K562 (cell line): ENCODE measurements at regions not wholly inside any gene's neighbourhood (a gene's known extent, or its start where the extent isn't known, plus 50 kb on each side); places are given as distances from the start of the nearest gene placed in this dataset.

Experiments used
- ATAC-seq: fragments of 200-7000 bp; cut with Tn5 transposase; 3 replicates; pipeline ENCODE4 v1.9.1; 2020; ENCODE audit warnings: moderate library complexity
- BruUV-seq: library from RNA; stranded (reverse); fragments of 400-500 nt; replicated peaks from 2 replicates; lab custom pipeline; 2021; lab: Mats Ljungman, UMichigan
- CTCF ChIA-PET: fragments of 300-600 bp; formaldehyde crosslinking; extraction: SDS; loops from one replicate; lab custom pipeline; 2021; ENCODE audit warnings: low intra/inter-chr PET ratio; lab: Yijun Ruan, JAX
- POLR2A ChIA-PET: fragments of 300-600, 350-650 bp; sonication (Branson Sonifier 250); formaldehyde crosslinking; extraction: SDS; loops from one replicate; lab custom pipeline; 2021; ENCODE audit warnings: antibody characterized with exemption, inconsistent platforms; lab: Yijun Ruan, JAX
- DNase-seq, 4 experiments: peaks; one replicate each; pipeline versions ENCODE4 v3.0.0 to v3.0.0-alpha.2; 2011 to 2018; ENCODE audit warnings: low spot score in 3 of 4, mixed read lengths in 3 of 4; ENCODE audit errors: extremely low read depth in 1 of 4
- FAIRE-seq: peaks from 2 replicates; lab custom pipeline; 2011; peaks lifted over from hg19 to GRCh38; lab: Jason Lieb, UNC
- H2AFZ ChIP-seq: 2 replicates; pipeline ENCODE4 v1.6.0; 2011; ENCODE audit warnings: low read depth, low read length, control low read depth, inconsistent platforms
- H3K27ac ChIP-seq: fragments of 200-600 bp; 3 replicates; pipeline ENCODE4 v1.8.0; 2011; ENCODE audit warnings: low read depth, mild to moderate bottlenecking, control low read depth, inconsistent platforms, low read length, moderate library complexity, mixed read lengths; ENCODE audit errors: extremely low read depth
- H3K27me3 ChIP-seq, 2 experiments: fragments of 300-600 bp in 1 of 2; 2 replicates in 1 of 2; 3 replicates in 1 of 2; pipeline versions ENCODE4 v1.6.0 to v1.8.0; 2011; ENCODE audit warnings: inconsistent platforms in 2 of 2, low read length in 2 of 2, mild to moderate bottlenecking in 1 of 2, mixed read lengths in 1 of 2, moderate library complexity in 1 of 2; ENCODE audit not compliant: control insufficient read depth in 2 of 2, insufficient read depth in 2 of 2
- H3K36me3 ChIP-seq: fragments of 300-600 bp; 3 replicates; pipeline ENCODE4 v1.8.0; 2011; ENCODE audit warnings: mild to moderate bottlenecking, low read length, inconsistent platforms; ENCODE audit not compliant: control insufficient read depth, insufficient read depth
- H3K4me1 ChIP-seq, 2 experiments: fragments of 200-600 bp in 1 of 2; replicated peaks in 1 of 2; 2 replicates in 1 of 2; 3 replicates in 1 of 2; pipeline versions ENCODE4 v1.5.1 to v1.8.0; 2011; ENCODE audit warnings: inconsistent platforms in 2 of 2, low read length in 2 of 2, mild to moderate bottlenecking in 1 of 2, mixed read lengths in 1 of 2, moderate library complexity in 1 of 2; ENCODE audit not compliant: control insufficient read depth in 2 of 2, insufficient read depth in 2 of 2
- H3K4me2 ChIP-seq: 2 replicates; pipeline ENCODE4 v1.6.1; 2011; ENCODE audit warnings: low read length, control low read depth, inconsistent platforms, mixed read lengths; ENCODE audit not compliant: insufficient read depth
- H3K4me3 ChIP-seq: fragments of 200-600 bp; sonication (generic), shearing (Covaris generic); 2 replicates; pipeline ENCODE4 v1.5.1; 2016; ENCODE audit warnings: control low read depth, inconsistent platforms
- H3K79me2 ChIP-seq: fragments of 200-600 bp; 3 replicates; pipeline ENCODE4 v1.8.0; 2011; ENCODE audit warnings: low read length, inconsistent platforms; ENCODE audit not compliant: control insufficient read depth, insufficient read depth
- H3K9ac ChIP-seq, 2 experiments: 2 replicates each; pipeline versions ENCODE4 v1.6.0 to v1.6.1; 2011; ENCODE audit warnings: low read depth in 2 of 2, low read length in 2 of 2, control low read depth in 1 of 2, inconsistent platforms in 1 of 2, mild to moderate bottlenecking in 1 of 2, mixed read lengths in 1 of 2; ENCODE audit not compliant: insufficient read depth in 1 of 2
- H3K9me1 ChIP-seq: one replicate; pipeline ENCODE4 v1.6.0; 2011; ENCODE audit warnings: inconsistent platforms, mild to moderate bottlenecking, low read length, moderate library complexity; ENCODE audit not compliant: control insufficient read depth, insufficient read depth
- H3K9me3 ChIP-seq: replicated peaks from 2 replicates; pipeline ENCODE4 v1.5.1; 2011; ENCODE audit warnings: low read depth, low read length, inconsistent platforms; ENCODE audit not compliant: control insufficient read depth, insufficient read depth
- H4K20me1 ChIP-seq: replicated peaks from 2 replicates; pipeline ENCODE4 v1.6.1; 2011; ENCODE audit warnings: low read length, inconsistent platforms, mixed read lengths; ENCODE audit not compliant: control insufficient read depth, insufficient read depth
- ATF4 ChIP-seq: fragments of 450-650 bp; formaldehyde crosslinking; IDR thresholded peaks from 2 replicates; pipeline ENCODE4 v1.4.0; 2022; ENCODE audit warnings: mild to moderate bottlenecking, moderate library complexity
- CEBPG ChIP-seq, 3 experiments: fragments of 200-800 bp in 1 of 3; sonication (Bioruptor generic) in 1 of 3; sonication (generic) in 1 of 3; formaldehyde crosslinking in 1 of 3; IDR thresholded peaks in 2 of 3; conservative IDR thresholded peaks in 1 of 3; 2 replicates each; pipeline versions ENCODE4 v1.6.1 to v1.8.0; 2016 to 2022; ENCODE audit warnings: missing compliant biosample characterization in 2 of 3, missing genetic modification characterization in 2 of 3, mild to moderate bottlenecking in 1 of 3, missing genetic modification reagents in 1 of 3
- CSDE1 ChIP-seq, 2 experiments: fragments of 450-650 bp; IDR thresholded peaks; 2 replicates each; pipeline ENCODE4 v1.6.1; 2016; ENCODE audit warnings: mild to moderate bottlenecking in 1 of 2
- HDAC8 ChIP-seq: fragments of 450-650 bp; IDR thresholded peaks from 2 replicates; pipeline ENCODE4 v1.6.1; 2016; ENCODE audit warnings: mild to moderate bottlenecking, missing genetic modification characterization, moderate library complexity, missing compliant biosample characterization
- HMBOX1 ChIP-seq: sonication (generic); IDR thresholded peaks from 2 replicates; pipeline ENCODE4 v1.6.1; 2016
- NELFE ChIP-seq: IDR thresholded peaks from 2 replicates; pipeline ENCODE4 v1.6.1; 2011; ENCODE audit warnings: mild to moderate bottlenecking; ENCODE audit not compliant: insufficient read depth, insufficient read length
- THRB ChIP-seq: fragments of 450-650 bp; formaldehyde crosslinking; conservative IDR thresholded peaks from 2 replicates; pipeline ENCODE4 v1.4.0; 2022; ENCODE audit warnings: mild to moderate bottlenecking, missing genetic modification characterization
- ZBTB34 ChIP-seq: fragments of 250-450 bp; sonication (Bioruptor Pico); IDR thresholded peaks from 2 replicates; pipeline ENCODE4 v1.8.0; 2021; ENCODE audit warnings: mild to moderate bottlenecking, moderate library complexity
- WGBS: fragments of 100-300 bp; shearing (Covaris generic); methylation state at CpG from one replicate; pipeline ENCODE4 v1.1.6; 2016; ENCODE audit warnings: low coverage, mixed read lengths; ENCODE audit not compliant: insufficient coverage; ENCODE audit errors: missing lambda C conversion rate; 5-methylcytosine and 5-hydroxymethylcytosine counted together
- in situ Hi-C: fragments of 300-500 bp; cut with MboI; formaldehyde crosslinking; loops from 4 replicates; pipeline ENCODE4 v1.15.0; 2018; ENCODE audit warnings: inconsistent platforms, mixed read lengths
- intact Hi-C: fragments of 100-400 bp; cut with micrococcal nuclease; formaldehyde crosslinking; loops from 2 replicates; pipeline ENCODE4 v1.14.2; 2022

- ATAC-seq (no peak), FAIRE-seq (no peak), DNase-seq (no peak)
- Histone ChIP-seq H3K36me3 (no peaks in the 10 kb centered on the region), H3K4me1 (no peaks in the 10 kb centered on the region), H2AFZ (no peak overlapping the region), H3K9me1 (no peaks in the 10 kb centered on the region), H3K9me3 (no peaks in the 10 kb centered on the region), H3K4me3 (no peak overlapping the region)
- intact Hi-C loops, result no loop called here
- 0% methylated on average over 1 of the region's 1 CpG for WGBS
- POLR2A ChIA-PET, result no interaction called here
- no TSS peak for BruUV-seq
- TF ChIP-seq CEBPG (CRISPR knock-in tag; IDR thresholded peaks at IDR 0.05) (no peak), CEBPG (tag; conservative IDR thresholded peaks at IDR 0.05 in 1 of 2, IDR thresholded peaks at IDR 0.05 in 1 of 2) (peak in 1 of 2 experiments; percentile 37; a peak in 1 of 4 replicates), CSDE1 (IDR thresholded peaks at IDR 0.05) (no peak)
- TF ChIP-seq, all 486 proteins: peak for 1
- no peak overlapping the region for H3K27ac ChIP-seq
- H3K9ac ChIP-seq, result no peak overlapping the region
- no peaks in the 10 kb centered on the region for H3K79me2 ChIP-seq
- H3K27me3 ChIP-seq, result no peaks in the 10 kb centered on the region
- no peaks in the 10 kb centered on the region for H4K20me1 ChIP-seq
- in situ Hi-C loops, result no loop called here
- H3K4me2 ChIP-seq, result no peak overlapping the region
- CTCF ChIA-PET, result no interaction called here
Observed at GRCh38 chr11:37456746-37457145, 858.7 kb upstream of the RAG2 start.

GRCh38 chr11:37451903-37452302 lies 853.9 kb upstream of the RAG2 start:
- DNase-seq, result no peak
- H3K36me3 ChIP-seq, result no peaks in the 10 kb centered on the region
- CTCF ChIA-PET, result no interaction called here
- POLR2A ChIA-PET, result no interaction called here
- TF ChIP-seq ATF4, result no peak
- TF ChIP-seq HDAC8, result no peak
- TF ChIP-seq THRB (CRISPR knock-in tag), result no peak
- TF ChIP-seq NELFE, result no peak
- no peak for TF ChIP-seq HMBOX1
- no peak for TF ChIP-seq ZBTB34 (CRISPR knock-in tag)
- TF ChIP-seq, all 486 proteins: peak for 0
- no peaks in the 10 kb centered on the region for H3K9me1 ChIP-seq
- H2AFZ ChIP-seq, result no peak overlapping the region
- no peak overlapping the region for H3K4me3 ChIP-seq
- no peak overlapping the region for H3K9ac ChIP-seq
- no peaks in the 10 kb centered on the region for H3K4me1 ChIP-seq
- no peaks in the 10 kb centered on the region for H3K27me3 ChIP-seq
- H3K4me2 ChIP-seq, result no peak overlapping the region
- no peaks in the 10 kb centered on the region for H3K9me3 ChIP-seq
- intact Hi-C loops, result no loop called here
- no peak for FAIRE-seq
- H3K79me2 ChIP-seq, result no peaks in the 10 kb centered on the region
- ATAC-seq, result no peak
- no peaks in the 10 kb centered on the region for H4K20me1 ChIP-seq
- BruUV-seq, result no TSS peak
- in situ Hi-C loops, result no loop called here
- no peak overlapping the region for H3K27ac ChIP-seq
